HepG2 (cell line): ENCODE measurements at regions not wholly inside any gene's neighbourhood (a gene's known extent, or its start where the extent isn't known, plus 50 kb on each side); places are given as distances from the start of the nearest gene placed in this dataset.

Experiments used
- ATAC-seq: fragments of 200-7000 bp; cut with Tn5 transposase; 3 replicates; pipeline ENCODE4 v1.9.1; 2020; ENCODE audit warnings: mild to moderate bottlenecking, moderate library complexity
- BruUV-seq: library from RNA; stranded (reverse); fragments of 400-500 nt; replicated peaks from 2 replicates; lab custom pipeline; 2021; lab: Mats Ljungman, UMichigan
- CTCF ChIA-PET: fragments of 300-600 bp; formaldehyde crosslinking; extraction: SDS; loops from one replicate; lab custom pipeline; 2021; ENCODE audit warnings: low total read pairs, inconsistent platforms, low intra/inter-chr PET ratio; lab: Yijun Ruan, JAX
- POLR2A ChIA-PET: fragments of 350-600 bp; sonication (Branson Sonifier 250); formaldehyde crosslinking; loops from one replicate; lab custom pipeline; 2020; ENCODE audit warnings: antibody characterized with exemption, inconsistent platforms; lab: Yijun Ruan, JAX
- DNase-seq: peaks from one replicate; pipeline ENCODE4 v3.0.0-alpha.2; 2015; ENCODE audit warnings: low spot score
- FAIRE-seq: peaks from 3 replicates; lab custom pipeline; 2011; peaks lifted over from hg19 to GRCh38; lab: Jason Lieb, UNC
- H2AFZ ChIP-seq: one replicate; pipeline ENCODE4 v1.6.1; 2011; ENCODE audit warnings: low read length, inconsistent platforms
- H3K27ac ChIP-seq: fragments of 300-600 bp; 3 replicates; pipeline ENCODE4 v1.8.0; 2011; ENCODE audit warnings: mixed run types, mild to moderate bottlenecking, mixed read lengths, low read length, inconsistent platforms; ENCODE audit not compliant: insufficient read depth; ENCODE audit errors: extremely low read length
- H3K27me3 ChIP-seq, 2 experiments: fragments of 200-600 bp in 1 of 2; 2 replicates in 1 of 2; 3 replicates in 1 of 2; pipeline versions ENCODE4 v1.6.0 to v1.8.0; 2011; ENCODE audit warnings: low read length in 2 of 2, mild to moderate bottlenecking in 2 of 2, moderate library complexity in 2 of 2, inconsistent platforms in 1 of 2; ENCODE audit not compliant: insufficient read depth in 2 of 2, control insufficient read depth in 1 of 2
- H3K36me3 ChIP-seq, 2 experiments: fragments of 200-600 bp in 1 of 2; replicated peaks in 1 of 2; 2 replicates in 1 of 2; 3 replicates in 1 of 2; pipeline versions ENCODE4 v1.5.1 to v1.8.0; 2011; ENCODE audit warnings: low read length in 2 of 2, inconsistent platforms in 1 of 2; ENCODE audit not compliant: insufficient read depth in 2 of 2, control insufficient read depth in 1 of 2
- H3K4me1 ChIP-seq: 2 replicates; pipeline ENCODE4 v1.5.1; 2012; ENCODE audit warnings: low read length, inconsistent platforms; ENCODE audit not compliant: insufficient read depth
- H3K4me2 ChIP-seq: 2 replicates; pipeline ENCODE4 v1.6.0; 2011; ENCODE audit warnings: low read depth, low read length, inconsistent platforms
- H3K4me3 ChIP-seq, 3 experiments: fragments of 200-600 bp in 1 of 3; sonication (generic), shearing (Covaris generic) in 1 of 3; replicated peaks in 1 of 3; 2 replicates each; pipeline ENCODE4 v1.5.1; 2011 to 2016; ENCODE audit warnings: low read length in 3 of 3, inconsistent platforms in 2 of 3, low read depth in 2 of 3, mild to moderate bottlenecking in 2 of 3, control low read depth in 1 of 3, mixed read lengths in 1 of 3; ENCODE audit not compliant: insufficient read depth in 1 of 3
- H3K79me2 ChIP-seq: one replicate; pipeline ENCODE4 v1.6.1; 2011; ENCODE audit warnings: low read length, inconsistent platforms; ENCODE audit not compliant: insufficient read depth
- H3K9ac ChIP-seq: 2 replicates; pipeline ENCODE4 v1.6.0; 2011; ENCODE audit warnings: mild to moderate bottlenecking, low read depth, low read length, inconsistent platforms; ENCODE audit not compliant: insufficient read depth
- H3K9me3 ChIP-seq: 2 replicates; pipeline ENCODE4 v1.5.1; 2012; ENCODE audit warnings: mild to moderate bottlenecking, low read length
- H4K20me1 ChIP-seq: 2 replicates; pipeline ENCODE4 v1.6.0; 2011; ENCODE audit warnings: inconsistent platforms, mild to moderate bottlenecking, low read length, moderate library complexity; ENCODE audit not compliant: insufficient read depth
- ATF3 ChIP-seq: sonication (generic); formaldehyde crosslinking; IDR thresholded peaks from 2 replicates; pipeline ENCODE4 v1.4.0; 2020; ENCODE audit warnings: missing genetic modification reagents
- MZF1 ChIP-seq: sonication (generic); formaldehyde crosslinking; IDR thresholded peaks from 2 replicates; pipeline ENCODE4 v1.8.1; 2023; ENCODE audit warnings: mild to moderate bottlenecking, missing genetic modification reagents, borderline replicate concordance
- SPEN ChIP-seq: sonication (generic); formaldehyde crosslinking; IDR thresholded peaks from 2 replicates; pipeline ENCODE4 v1.5.1; 2020; ENCODE audit warnings: low read depth, mild to moderate bottlenecking, missing genetic modification reagents
- SRSF4 ChIP-seq: fragments of 200-400 bp; formaldehyde crosslinking; IDR thresholded peaks from one replicate; pipeline ENCODE4 v1.6.1; 2018; ENCODE audit warnings: mild to moderate bottlenecking, low read depth, low read length, moderate library complexity; ENCODE audit not compliant: poor library complexity, severe bottlenecking
- SYNCRIP ChIP-seq: fragments of 200-400 bp; formaldehyde crosslinking; IDR thresholded peaks from 2 replicates; pipeline ENCODE4 v1.6.1; 2018; ENCODE audit warnings: mild to moderate bottlenecking, low read depth, low read length; ENCODE audit not compliant: insufficient read depth
- ZFP90 ChIP-seq: sonication (generic); formaldehyde crosslinking; IDR thresholded peaks from 2 replicates; pipeline ENCODE4 v1.8.0; 2022; ENCODE audit warnings: missing genetic modification reagents, mild to moderate bottlenecking, inconsistent platforms, borderline replicate concordance
- ZNF142 ChIP-seq: sonication (generic); formaldehyde crosslinking; IDR thresholded peaks from 2 replicates; pipeline ENCODE4 v1.4.0; 2020; ENCODE audit warnings: missing genetic modification reagents
- ZNF350 ChIP-seq: sonication (generic); formaldehyde crosslinking; IDR thresholded peaks from 2 replicates; pipeline ENCODE4 v1.4.0; 2020; ENCODE audit warnings: mild to moderate bottlenecking, low read depth, missing genetic modification reagents, borderline replicate concordance
- ZNF513 ChIP-seq: sonication (generic); formaldehyde crosslinking; conservative IDR thresholded peaks from 2 replicates; pipeline ENCODE4 v1.5.0; 2020; ENCODE audit warnings: missing genetic modification reagents
- ZNF557 ChIP-seq: sonication (generic); formaldehyde crosslinking; IDR thresholded peaks from 2 replicates; pipeline ENCODE4 v1.4.0; 2020; ENCODE audit warnings: missing genetic modification reagents
- ZNF770 ChIP-seq: sonication (generic); formaldehyde crosslinking; IDR thresholded peaks from 2 replicates; pipeline ENCODE4 v1.5.0; 2020; ENCODE audit warnings: mild to moderate bottlenecking, missing genetic modification reagents
- WGBS: methylation state at CpG from one replicate; pipeline ENCODE4 v1.1.6; 2017; ENCODE audit warnings: low lambda C conversion rate; 5-methylcytosine and 5-hydroxymethylcytosine counted together
- in situ Hi-C: cut with HindIII; loops from 2 replicates; pipeline ENCODE4 v1.10.0; 2017; ENCODE audit warnings: low pct_unique_long_range_greater_than_20kb; ENCODE audit not compliant: extremely low pct_ligation_motif_present
- intact Hi-C: fragments of 100-400 bp; cut with micrococcal nuclease; formaldehyde crosslinking; loops from one replicate; pipeline ENCODE4 v1.10.0; 2022; ENCODE audit not compliant: unreplicated experiment

- TF ChIP-seq SRSF4, result no peak
- no peak for TF ChIP-seq ZNF350 (CRISPR knock-in tag)
- no peak for TF ChIP-seq ZNF513 (CRISPR knock-in tag)
- TF ChIP-seq SYNCRIP, result no peak
- TF ChIP-seq ZNF557, result no peak
Measured at GRCh38 chr11:91305402-91305801, 919.2 kb upstream of the FAT3 start (continued).

GRCh38 chr11:91303749-91304148 lies 920.9 kb upstream of the FAT3 start:
- intact Hi-C loops, result no loop called here
- Histone ChIP-seq H3K79me2 (no peaks in the 10 kb centered on the region), H2AFZ (no peak overlapping the region), H3K36me3 (no peaks in the 10 kb centered on the region), H4K20me1 (no peaks in the 10 kb centered on the region), H3K27ac (no peak overlapping the region), H3K4me3 (no peak overlapping the region), H3K27me3 (no peaks in the 10 kb centered on the region), H3K9ac (no peak overlapping the region), H3K4me1 (no peaks in the 10 kb centered on the region), H3K9me3 (no peaks in the 10 kb centered on the region), H3K4me2 (no peak overlapping the region)
- ChIA-PET POLR2A (no interaction called here), CTCF (no interaction called here)
- TF ChIP-seq ZNF770 (CRISPR knock-in tag) (no peak), MZF1 (CRISPR knock-in tag) (no peak), ZNF142 (CRISPR knock-in tag) (no peak), ZFP90 (CRISPR knock-in tag) (no peak), ATF3 (no peak), SPEN (no peak)
- no peak for FAIRE-seq
- ATAC-seq, result no peak
- 29% methylated on average over 2 of the region's 2 CpGs for WGBS
- no peak for DNase-seq
- in situ Hi-C loops, result no loop called here
- no TSS peak for BruUV-seq
